Effector memory CD8-positive, alpha-beta T cell (primary cell): ENCODE measurements at regions not wholly inside any gene's neighbourhood (a gene's known extent, or its start where the extent isn't known, plus 50 kb on each side); places are given as distances from the start of the nearest gene placed in this dataset.
"Not testable (repeated sequence)": the region's sequence is repeated elsewhere in the genome, so short reads cannot be mapped to it uniquely, and the experiment has no call there.

Source experiments
- ATAC-seq: fragments of 150-1000 bp; cut with Tn5 transposase; replicated peaks from 2 replicates; pipeline ENCODE4 v1.10.0; 2021; ENCODE audit warnings: mild to moderate bottlenecking, moderate library complexity
- DNase-seq, 3 experiments: peaks; one replicate each; pipeline ENCODE4 v3.0.0; 2021
- H3K27ac Mint-ChIP-seq, 2 donors: one replicate each; pipeline ENCODE4 v1.8.0; 2022; ENCODE audit warnings: mild to moderate bottlenecking in 2 of 2, mixed read lengths in 2 of 2, moderate library complexity in 2 of 2
- H3K27me3 Mint-ChIP-seq, 2 donors: one replicate each; pipeline ENCODE4 v1.8.0; 2022; ENCODE audit warnings: mixed read lengths in 2 of 2
- H3K36me3 Mint-ChIP-seq: one replicate; pipeline ENCODE4 v1.8.0; 2022; ENCODE audit warnings: mild to moderate bottlenecking, moderate library complexity, mixed read lengths; ENCODE audit not compliant: insufficient read depth
- H3K4me1 Mint-ChIP-seq, 2 donors: one replicate each; pipeline ENCODE4 v1.8.0; 2022; ENCODE audit warnings: low read depth in 2 of 2, mixed read lengths in 2 of 2
- H3K4me3 Mint-ChIP-seq, 2 donors: one replicate each; pipeline ENCODE4 v1.8.0; 2022; ENCODE audit warnings: mild to moderate bottlenecking in 2 of 2, mixed read lengths in 2 of 2, moderate library complexity in 2 of 2
- H3K9me3 Mint-ChIP-seq, 2 donors: one replicate each; pipeline ENCODE4 v1.8.0; 2022; ENCODE audit warnings: mixed read lengths in 2 of 2

GRCh38 chr6:8321671-8322404, 113.5 kb downstream of the SLC35B3 start:
- Mint-ChIP-seq H3K27ac (no peak overlapping the region), H3K27me3 (peaks cover 0 to under 1% of the 10 kb centered on the region in 2 donors), H3K4me1 (no peaks in the 10 kb centered on the region), H3K9me3 (peaks cover 0 to 2% of the 10 kb centered on the region in 2 donors), H3K36me3 (no peaks in the 10 kb centered on the region), H3K4me3 (no peak overlapping the region)
- ATAC-seq: no peak
- no peak for DNase-seq

- no peak overlapping the region for H3K27ac Mint-ChIP-seq
- H3K36me3 Mint-ChIP-seq: no peaks in the 10 kb centered on the region
- peaks cover 15 to 20% of the 10 kb centered on the region in 2 donors for H3K27me3 Mint-ChIP-seq
- DNase-seq (no peak), ATAC-seq (no peak)
- peaks cover 4 to 16% of the 10 kb centered on the region in 2 donors for H3K9me3 Mint-ChIP-seq
- H3K4me3 Mint-ChIP-seq: no peak overlapping the region
- H3K4me1 Mint-ChIP-seq: no peaks in the 10 kb centered on the region
These were observed 120.2 kb downstream of the SLC35B3 start for GRCh38 chr6:8315154-8315553.

- no peaks in the 10 kb centered on the region for H3K4me1 Mint-ChIP-seq
- ATAC-seq (no peak), DNase-seq (no peak)
- H3K9me3 Mint-ChIP-seq: peaks cover 0 to 3% of the 10 kb centered on the region in 2 donors
- H3K4me3 Mint-ChIP-seq: no peak overlapping the region
- no peaks in the 10 kb centered on the region for H3K36me3 Mint-ChIP-seq
- no peaks in the 10 kb centered on the region for H3K27me3 Mint-ChIP-seq
- no peak overlapping the region for H3K27ac Mint-ChIP-seq
These were observed 133.8 kb downstream of the SLC35B3 start for GRCh38 chr6:8301502-8301901.

- Mint-ChIP-seq H3K9me3 (peaks cover 0 to 3% of the 10 kb centered on the region in 2 donors), H3K27me3 (no peaks in the 10 kb centered on the region), H3K27ac (no peak overlapping the region), H3K4me1 (no peaks in the 10 kb centered on the region), H3K4me3 (no peak overlapping the region), H3K36me3 (no peaks in the 10 kb centered on the region)
- ATAC-seq (no peak), DNase-seq (no peak)
These were observed 136.3 kb downstream of the SLC35B3 start for GRCh38 chr6:8299034-8299433.

- not testable (repeated sequence) for H3K36me3 Mint-ChIP-seq, H3K27me3 Mint-ChIP-seq, ATAC-seq, DNase-seq, H3K4me1 Mint-ChIP-seq, H3K27ac Mint-ChIP-seq, H3K9me3 Mint-ChIP-seq, H3K4me3 Mint-ChIP-seq
These were observed 152.4 kb downstream of the SLC35B3 start for GRCh38 chr6:8282946-8283345.

- ATAC-seq (no peak), DNase-seq (no peak)
- no peak overlapping the region for H3K27ac Mint-ChIP-seq
- H3K36me3 Mint-ChIP-seq: no peaks in the 10 kb centered on the region
- peaks cover 0 to 4% of the 10 kb centered on the region in 2 donors for H3K9me3 Mint-ChIP-seq
- no peaks in the 10 kb centered on the region for H3K4me1 Mint-ChIP-seq
- H3K27me3 Mint-ChIP-seq: peaks cover 0 to 7% of the 10 kb centered on the region in 2 donors
- H3K4me3 Mint-ChIP-seq: no peak overlapping the region
These were observed 153.0 kb downstream of the SLC35B3 start for GRCh38 chr6:8282380-8282779.

GRCh38 chr6:8279041-8279805, 156.1 kb downstream of the SLC35B3 start:
- no peak for ATAC-seq
- Mint-ChIP-seq H3K9me3 (peaks cover 0 to 4% of the 10 kb centered on the region in 2 donors), H3K4me1 (no peaks in the 10 kb centered on the region), H3K4me3 (no peak overlapping the region), H3K36me3 (no peaks in the 10 kb centered on the region), H3K27me3 (peaks cover 0 to 7% of the 10 kb centered on the region in 2 donors), H3K27ac (no peak overlapping the region)
- DNase-seq: no peak

- ATAC-seq (no peak), DNase-seq (no peak)
- Mint-ChIP-seq H3K27ac (no peak overlapping the region), H3K27me3 (peaks cover 0 to 7% of the 10 kb centered on the region in 2 donors), H3K4me3 (no peak overlapping the region), H3K9me3 (peaks cover 0 to 4% of the 10 kb centered on the region in 2 donors), H3K36me3 (no peaks in the 10 kb centered on the region), H3K4me1 (no peaks in the 10 kb centered on the region)
These were observed 156.8 kb downstream of the SLC35B3 start for GRCh38 chr6:8278562-8278961.

- H3K27me3 Mint-ChIP-seq: peaks cover 0 to 12% of the 10 kb centered on the region in 2 donors
- ATAC-seq: no peak
- no peak for DNase-seq
- H3K4me1 Mint-ChIP-seq: no peaks in the 10 kb centered on the region
- no peak overlapping the region for H3K27ac Mint-ChIP-seq
- no peak overlapping the region for H3K4me3 Mint-ChIP-seq
- H3K36me3 Mint-ChIP-seq: no peaks in the 10 kb centered on the region
- peaks cover 0 to 2% of the 10 kb centered on the region in 2 donors for H3K9me3 Mint-ChIP-seq
These were observed 157.6 kb downstream of the SLC35B3 start for GRCh38 chr6:8277769-8278168.

- Mint-ChIP-seq H3K27me3 (peaks cover 0 to 17% of the 10 kb centered on the region in 2 donors), H3K27ac (no peak overlapping the region), H3K36me3 (no peaks in the 10 kb centered on the region), H3K4me1 (no peaks in the 10 kb centered on the region), H3K9me3 (no peaks in the 10 kb centered on the region), H3K4me3 (no peak overlapping the region)
- DNase-seq (no peak), ATAC-seq (no peak)
These were observed 159.2 kb downstream of the SLC35B3 start for GRCh38 chr6:8276148-8276547.

- H3K4me3 Mint-ChIP-seq: no peak overlapping the region
- H3K27me3 Mint-ChIP-seq: peaks cover 0 to 17% of the 10 kb centered on the region in 2 donors
- no peaks in the 10 kb centered on the region for H3K9me3 Mint-ChIP-seq
- no peak for DNase-seq
- no peak overlapping the region for H3K27ac Mint-ChIP-seq
- no peaks in the 10 kb centered on the region for H3K4me1 Mint-ChIP-seq
- no peak for ATAC-seq
- H3K36me3 Mint-ChIP-seq: no peaks in the 10 kb centered on the region
These were observed 159.7 kb downstream of the SLC35B3 start for GRCh38 chr6:8275667-8276066.

- no peak for ATAC-seq
- H3K4me3 Mint-ChIP-seq: no peak overlapping the region
These were observed 161.1 kb downstream of the SLC35B3 start for GRCh38 chr6:8274226-8274625.

GRCh38 chr6:8269872-8270454, 165.4 kb downstream of the SLC35B3 start:
- Mint-ChIP-seq H3K27me3 (peaks cover 11 to 25% of the 10 kb centered on the region in 2 donors), H3K4me1 (no peaks in the 10 kb centered on the region)

More at GRCh38 chr6:8274226-8274625, 161.1 kb downstream of the SLC35B3 start:
- H3K27ac Mint-ChIP-seq: no peak overlapping the region
- H3K4me1 Mint-ChIP-seq: no peaks in the 10 kb centered on the region
- no peak for DNase-seq
- H3K27me3 Mint-ChIP-seq: peaks cover 0 to 12% of the 10 kb centered on the region in 2 donors
- H3K36me3 Mint-ChIP-seq: no peaks in the 10 kb centered on the region
- peaks cover 0 to 2% of the 10 kb centered on the region in 2 donors for H3K9me3 Mint-ChIP-seq

More at GRCh38 chr6:8269872-8270454, 165.4 kb downstream of the SLC35B3 start:
- peaks cover 0 to 6% of the 10 kb centered on the region in 2 donors for H3K9me3 Mint-ChIP-seq
- no peak overlapping the region for H3K27ac Mint-ChIP-seq
- H3K36me3 Mint-ChIP-seq: no peaks in the 10 kb centered on the region
- DNase-seq (no peak), ATAC-seq (no peak)
- no peak overlapping the region for H3K4me3 Mint-ChIP-seq
